IPS-20b (cell line): ENCODE measurements at regions not wholly inside any gene's neighbourhood (a gene's known extent, or its start where the extent isn't known, plus 50 kb on each side); places are given as distances from the start of the nearest gene placed in this dataset.
"Not testable (repeated sequence)": the region's sequence is repeated elsewhere in the genome, so short reads cannot be mapped to it uniquely, and the experiment has no call there.

Experiments used
- H3K27ac ChIP-seq: one replicate; pipeline ENCODE4 v1.5.1; 2013; ENCODE audit warnings: low read length
- H3K27me3 ChIP-seq: 2 replicates; pipeline ENCODE4 v1.6.1; 2013; ENCODE audit warnings: mild to moderate bottlenecking, low read length, inconsistent platforms; ENCODE audit not compliant: insufficient read depth
- H3K36me3 ChIP-seq: 2 replicates; pipeline ENCODE4 v1.6.1; 2013; ENCODE audit warnings: low read depth, mild to moderate bottlenecking, inconsistent platforms, low read length, moderate library complexity; ENCODE audit not compliant: insufficient read depth
- H3K4me1 ChIP-seq: 2 replicates; pipeline ENCODE4 v1.6.1; 2013; ENCODE audit warnings: mild to moderate bottlenecking, control low read depth, inconsistent platforms, low read length, moderate library complexity; ENCODE audit not compliant: insufficient read depth
- H3K4me3 ChIP-seq: 2 replicates; pipeline ENCODE4 v1.5.1; 2013; ENCODE audit warnings: mild to moderate bottlenecking, low read length, inconsistent platforms
- H3K9ac ChIP-seq: 2 replicates; pipeline ENCODE4 v1.6.1; 2013; ENCODE audit warnings: low read depth, mild to moderate bottlenecking, inconsistent platforms, low read length, moderate library complexity
- H3K9me3 ChIP-seq: 2 replicates; pipeline ENCODE4 v1.6.1; 2013; ENCODE audit warnings: mild to moderate bottlenecking, low read depth, low read length, inconsistent platforms; ENCODE audit not compliant: insufficient read depth

DNA sequence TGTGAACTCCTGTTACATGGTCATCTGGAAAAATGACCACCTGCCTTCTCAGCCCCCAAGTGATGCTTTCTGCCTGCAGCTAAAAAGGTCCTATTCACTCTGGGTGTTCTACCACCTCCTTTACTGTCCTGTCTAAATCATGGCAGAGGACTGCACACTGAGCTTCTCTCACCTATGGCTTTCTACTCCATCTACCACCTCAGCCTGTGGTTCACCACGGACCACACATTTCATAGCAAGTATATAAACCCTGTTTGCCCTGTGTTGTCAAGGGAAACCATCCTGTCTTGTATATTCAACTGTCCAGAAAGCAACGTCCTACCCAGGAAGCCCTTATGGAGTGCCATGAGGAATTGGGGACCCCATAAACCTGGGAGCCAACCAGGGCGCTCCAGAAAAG, 167.4 kb upstream of the ITGA1 start:
- Histone ChIP-seq H3K9ac (no peak overlapping the region), H3K4me3 (no peak overlapping the region), H3K36me3 (no peaks in the 10 kb centered on the region), H3K9me3 (no peaks in the 10 kb centered on the region), H3K4me1 (no peaks in the 10 kb centered on the region), H3K27me3 (no peaks in the 10 kb centered on the region), H3K27ac (no peak overlapping the region)

DNA sequence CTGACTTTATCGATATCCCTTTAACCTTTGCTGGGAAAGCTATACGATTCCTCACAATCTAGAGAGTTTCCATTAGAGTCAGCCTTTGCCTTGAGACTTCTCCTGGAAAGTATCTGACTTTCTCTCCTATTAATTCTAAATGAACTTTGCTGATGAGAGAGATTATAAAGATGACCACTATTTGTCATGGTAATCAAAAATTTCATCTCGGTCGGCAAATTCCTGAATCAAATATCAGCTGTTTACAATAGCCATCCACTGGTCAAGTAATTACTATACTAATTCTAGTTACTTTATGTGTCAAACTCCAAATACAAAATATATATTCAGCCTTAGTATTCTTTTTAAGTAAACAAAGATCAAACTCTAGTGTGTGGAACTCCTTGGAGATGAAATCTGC, 164.4 kb upstream of the ITGA1 start:
- H3K27me3 ChIP-seq, result no peaks in the 10 kb centered on the region

DNA sequence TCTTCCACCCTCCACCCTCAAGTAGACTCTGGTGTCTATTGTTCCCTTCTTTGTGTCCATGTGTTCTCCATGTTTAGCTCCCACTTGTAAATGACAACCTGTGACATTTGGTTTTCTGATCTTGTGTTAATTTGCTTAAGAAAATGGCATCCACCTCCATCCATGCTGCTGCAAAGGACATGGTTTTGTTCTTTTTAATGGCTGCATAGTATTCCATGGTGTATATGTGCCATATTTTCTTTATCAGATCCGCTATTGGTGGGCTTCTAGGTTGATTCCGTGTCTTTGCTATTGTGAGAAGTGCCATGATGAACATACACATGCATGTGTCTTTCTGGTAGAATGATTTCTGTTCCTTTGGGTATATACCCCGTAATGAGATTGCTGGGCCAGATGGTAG, 163.4 kb upstream of the ITGA1 start:
- no peaks in the 10 kb centered on the region for H3K4me1 ChIP-seq
- no peaks in the 10 kb centered on the region for H3K36me3 ChIP-seq
- no peaks in the 10 kb centered on the region for H3K9me3 ChIP-seq
- no peak overlapping the region for H3K9ac ChIP-seq
- no peak overlapping the region for H3K4me3 ChIP-seq
- H3K27me3 ChIP-seq, result no peaks in the 10 kb centered on the region
- no peak overlapping the region for H3K27ac ChIP-seq

More for the DNA sequence above, 164.4 kb upstream of the ITGA1 start:
- Histone ChIP-seq H3K9me3 (no peaks in the 10 kb centered on the region), H3K36me3 (no peaks in the 10 kb centered on the region), H3K4me3 (no peak overlapping the region), H3K9ac (no peak overlapping the region), H3K27ac (no peak overlapping the region), H3K4me1 (no peaks in the 10 kb centered on the region)

DNA sequence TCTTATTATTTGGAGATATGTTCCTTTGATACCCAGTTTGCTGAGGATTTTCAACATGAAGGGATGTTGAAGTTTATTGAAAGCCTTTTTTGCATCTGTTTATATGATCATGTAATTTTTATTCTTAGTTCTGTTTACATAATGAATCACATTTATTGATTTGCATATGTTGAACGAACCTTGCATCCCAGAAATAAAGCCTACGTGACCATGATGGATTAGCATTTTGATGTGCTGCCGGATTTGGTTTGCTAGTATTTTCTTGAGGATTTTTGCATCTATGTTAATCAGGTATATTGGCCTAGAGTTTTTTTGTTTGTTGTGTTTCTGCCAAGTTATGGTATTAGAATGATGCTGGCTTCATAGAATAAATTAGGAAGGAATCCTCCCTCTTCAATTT, 161.4 kb upstream of the ITGA1 start:
- no peak overlapping the region for H3K9ac ChIP-seq
- no peaks in the 10 kb centered on the region for H3K27me3 ChIP-seq
- no peak overlapping the region for H3K27ac ChIP-seq
- no peaks in the 10 kb centered on the region for H3K4me1 ChIP-seq
- H3K36me3 ChIP-seq, result no peaks in the 10 kb centered on the region
- no peak overlapping the region for H3K4me3 ChIP-seq
- H3K9me3 ChIP-seq, result no peaks in the 10 kb centered on the region

DNA sequence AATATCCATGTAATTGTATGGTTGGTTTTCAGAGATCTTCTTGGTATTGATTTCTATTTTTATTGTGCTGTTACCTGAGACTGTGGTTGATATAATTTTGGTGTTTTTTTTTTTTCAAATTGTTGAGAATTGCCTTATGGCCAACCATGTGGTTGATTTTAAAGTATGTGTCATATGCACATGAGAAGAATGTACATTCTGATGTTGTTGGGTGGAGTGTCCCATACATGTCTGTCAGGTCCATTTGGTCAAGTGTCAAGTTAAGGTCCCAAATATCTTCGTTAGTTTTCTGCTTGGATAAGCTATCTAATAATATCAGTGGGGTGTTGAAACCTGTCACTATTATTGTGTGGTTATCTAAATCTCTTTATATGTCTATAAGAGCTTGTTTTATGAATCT, 160.0 kb upstream of the ITGA1 start:
- H3K9me3 ChIP-seq, result no peaks in the 10 kb centered on the region
- H3K4me1 ChIP-seq, result no peaks in the 10 kb centered on the region
- no peaks in the 10 kb centered on the region for H3K36me3 ChIP-seq
- no peak overlapping the region for H3K9ac ChIP-seq
- H3K27ac ChIP-seq, result no peak overlapping the region
- no peak overlapping the region for H3K4me3 ChIP-seq
- no peaks in the 10 kb centered on the region for H3K27me3 ChIP-seq

DNA sequence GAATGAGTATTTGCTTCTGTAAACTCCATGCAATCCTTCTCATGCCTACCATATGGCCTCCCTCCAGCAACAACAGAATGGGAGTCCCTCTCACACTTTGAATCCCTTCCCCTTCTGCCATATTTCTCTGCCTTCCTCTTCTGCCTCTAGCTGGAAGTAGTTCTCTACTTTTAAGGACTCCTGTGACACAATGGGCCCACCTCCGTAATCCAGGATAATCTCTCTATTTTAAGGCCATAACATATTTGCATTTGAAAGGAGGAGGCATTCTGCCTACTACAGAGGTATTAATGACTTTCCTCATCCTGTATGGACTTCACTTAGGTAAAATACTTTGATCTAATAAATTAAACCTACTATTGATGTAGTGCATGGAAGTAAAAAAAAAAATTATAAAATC, 155.4 kb upstream of the ITGA1 start:
- Histone ChIP-seq H3K9ac (no peak overlapping the region), H3K9me3 (no peaks in the 10 kb centered on the region), H3K4me3 (no peak overlapping the region), H3K27me3 (no peaks in the 10 kb centered on the region), H3K4me1 (no peaks in the 10 kb centered on the region), H3K36me3 (no peaks in the 10 kb centered on the region), H3K27ac (no peak overlapping the region)

DNA sequence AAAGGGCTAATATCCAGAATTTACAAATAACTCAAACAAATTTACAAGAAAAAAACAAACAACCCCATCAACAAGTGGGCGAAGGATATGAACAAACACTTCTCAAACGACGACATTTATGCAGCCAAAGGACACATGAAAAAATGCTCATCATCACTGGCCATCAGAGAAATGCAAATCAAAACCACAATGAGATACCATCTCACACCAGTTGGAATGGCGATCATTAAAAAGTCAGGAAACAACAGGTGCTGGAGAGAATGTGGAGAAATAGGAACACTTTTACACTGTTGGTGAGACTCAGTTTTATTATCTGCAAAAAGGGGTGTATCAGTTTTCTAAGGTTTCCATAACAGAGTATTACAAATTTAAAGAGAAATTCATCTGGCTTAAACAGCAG, 153.5 kb upstream of the ITGA1 start:
- H3K9ac ChIP-seq, H3K4me1 ChIP-seq, H3K36me3 ChIP-seq, H3K9me3 ChIP-seq, H3K27me3 ChIP-seq, H3K4me3 ChIP-seq, H3K27ac ChIP-seq: not testable (repeated sequence)

DNA sequence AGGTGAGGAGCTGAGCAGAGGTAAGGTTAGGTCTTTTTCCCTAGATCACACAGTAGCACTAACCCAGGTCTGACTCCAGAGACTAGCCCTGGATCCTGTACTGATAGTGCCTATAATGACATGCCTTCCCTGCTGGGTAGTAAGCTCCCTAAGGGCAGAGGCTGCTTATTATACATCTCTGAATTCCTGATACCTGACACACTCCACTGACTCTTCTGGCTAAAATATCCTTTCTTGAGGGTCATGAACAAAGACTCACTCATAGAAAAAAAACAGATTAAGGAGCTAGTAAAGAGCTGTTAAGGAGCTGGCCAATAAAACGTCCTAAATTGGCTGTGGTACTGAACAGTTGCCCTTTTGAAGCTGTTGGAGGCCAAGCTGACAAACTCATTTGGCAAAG, 149.0 kb upstream of the ITGA1 start:
- no peaks in the 10 kb centered on the region for H3K4me1 ChIP-seq
- no peak overlapping the region for H3K27ac ChIP-seq
- H3K27me3 ChIP-seq, result no peaks in the 10 kb centered on the region
- no peak overlapping the region for H3K9ac ChIP-seq
- no peaks in the 10 kb centered on the region for H3K36me3 ChIP-seq
- H3K9me3 ChIP-seq, result peaks cover 13% of the 10 kb centered on the region
- no peak overlapping the region for H3K4me3 ChIP-seq

DNA sequence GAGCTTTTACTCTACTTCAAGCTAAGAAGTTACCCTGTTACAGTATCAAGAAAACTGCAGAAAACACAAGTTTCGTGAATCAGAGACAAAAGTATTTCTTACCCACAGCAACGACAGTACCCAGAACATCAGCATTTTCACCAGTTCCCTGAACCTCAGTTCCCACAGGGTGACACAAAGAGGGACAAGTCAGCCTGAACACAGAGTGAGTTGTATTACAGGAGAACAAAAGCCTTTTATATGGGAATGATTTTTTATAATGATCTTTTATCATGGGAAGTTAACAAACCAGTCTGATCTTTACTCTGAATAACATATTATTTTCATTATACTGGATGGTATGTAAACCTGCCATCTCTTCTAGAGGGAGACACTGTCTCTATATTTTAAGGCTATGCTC, 139.0 kb upstream of the ITGA1 start:
- Histone ChIP-seq H3K36me3 (no peaks in the 10 kb centered on the region), H3K27me3 (no peaks in the 10 kb centered on the region), H3K4me1 (no peaks in the 10 kb centered on the region), H3K4me3 (no peak overlapping the region), H3K9ac (no peak overlapping the region), H3K9me3 (peaks cover 9% of the 10 kb centered on the region; the same call in 1 of the 2 replicates), H3K27ac (no peak overlapping the region)

DNA sequence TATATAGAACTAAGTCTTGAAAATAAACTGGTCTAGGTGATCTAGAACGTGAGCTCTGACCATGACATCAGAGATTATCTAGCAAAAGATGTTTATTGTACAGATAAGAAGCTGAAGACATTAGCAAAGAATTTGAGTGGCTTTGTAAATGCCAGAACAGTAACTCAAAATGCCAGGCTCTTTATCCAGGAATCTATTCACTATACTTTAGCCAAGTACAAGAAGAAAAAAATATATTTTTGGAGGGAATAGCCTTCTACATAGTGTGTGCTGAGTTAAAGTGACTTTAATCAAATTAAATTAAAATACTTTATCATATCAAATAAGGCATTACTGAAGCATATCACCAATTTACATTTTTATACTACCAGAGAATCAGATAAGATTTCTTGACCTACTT, 132.6 kb upstream of the ITGA1 start:
- no peaks in the 10 kb centered on the region for H3K27me3 ChIP-seq
- no peak overlapping the region for H3K9ac ChIP-seq
- H3K4me3 ChIP-seq, result no peak overlapping the region
- H3K4me1 ChIP-seq, result no peaks in the 10 kb centered on the region
- H3K9me3 ChIP-seq, result no peaks in the 10 kb centered on the region
- no peaks in the 10 kb centered on the region for H3K36me3 ChIP-seq
- no peak overlapping the region for H3K27ac ChIP-seq

DNA sequence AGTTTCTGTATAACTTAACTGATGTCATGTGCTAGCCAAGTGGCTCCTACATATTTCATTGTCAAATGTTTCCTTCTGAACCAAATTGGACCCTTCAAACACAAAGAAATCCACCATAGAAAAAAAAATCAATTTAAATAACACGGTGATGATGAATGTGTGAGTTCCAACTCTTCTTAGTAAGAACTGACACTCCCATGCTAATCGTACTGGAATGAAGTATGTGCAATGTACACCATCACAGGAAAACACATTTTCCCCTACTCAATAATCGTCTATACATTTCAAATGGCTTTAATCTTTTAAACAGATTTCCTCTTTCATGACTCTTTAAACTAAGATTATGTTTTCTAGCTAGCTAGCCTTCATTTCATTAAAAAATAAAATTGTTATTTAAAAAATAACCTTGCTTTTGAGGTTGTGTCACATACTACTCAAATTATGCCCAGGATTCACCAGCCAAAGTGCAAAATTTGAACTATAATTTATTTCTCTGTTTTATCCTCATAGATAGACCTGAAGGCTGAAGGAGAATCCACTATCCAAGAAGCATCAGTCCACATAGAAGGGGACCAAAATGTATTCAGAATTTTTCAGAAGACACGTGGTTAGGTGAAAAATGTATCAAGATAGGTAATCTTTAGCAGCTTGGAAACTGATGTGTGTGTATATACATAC, 131.0 kb upstream of the ITGA1 start:
- H3K9ac ChIP-seq, result no peak overlapping the region
- H3K27me3 ChIP-seq, result no peaks in the 10 kb centered on the region
- H3K4me3 ChIP-seq, result no peak overlapping the region
- H3K36me3 ChIP-seq, result no peaks in the 10 kb centered on the region
- no peaks in the 10 kb centered on the region for H3K9me3 ChIP-seq
- H3K4me1 ChIP-seq, result no peaks in the 10 kb centered on the region
- H3K27ac ChIP-seq, result no peak overlapping the region

DNA sequence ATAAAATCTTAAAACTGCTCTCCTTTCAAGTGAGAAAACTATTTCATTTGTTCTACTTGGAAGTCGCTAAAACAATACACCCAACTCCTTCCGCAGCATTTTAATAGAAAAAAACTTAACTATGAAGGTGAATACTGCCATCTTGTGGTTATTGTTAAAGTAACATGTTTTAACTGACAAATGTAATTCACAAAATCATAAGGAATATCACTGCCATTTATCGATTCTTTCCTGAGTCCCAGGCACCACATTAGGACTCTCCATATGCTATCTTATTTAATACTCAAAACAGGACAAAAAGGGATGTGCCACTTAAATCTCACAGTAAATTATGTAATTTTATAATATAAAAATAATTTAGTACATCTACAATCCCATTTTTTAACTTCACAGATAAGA, 130.5 kb upstream of the ITGA1 start:
- no peaks in the 10 kb centered on the region for H3K36me3 ChIP-seq
- no peak overlapping the region for H3K27ac ChIP-seq
- H3K9ac ChIP-seq, result no peak overlapping the region
- H3K27me3 ChIP-seq, result no peaks in the 10 kb centered on the region
- H3K9me3 ChIP-seq, result no peaks in the 10 kb centered on the region
- no peaks in the 10 kb centered on the region for H3K4me1 ChIP-seq
- H3K4me3 ChIP-seq, result no peak overlapping the region
